ENCODE measurements at regions not wholly inside any gene's neighbourhood (a gene's known extent, or its start where the extent isn't known, plus 50 kb on each side); places are given as distances from the start of the nearest gene placed in this dataset.

GRCh38 chr12:16716928-16717327, 111.0 kb upstream of the LMO3 start:
- no peak for TF ChIP-seq POLR2A (IDR thresholded peaks at IDR 0.05; ENCODE audit: low read depth, low read length)
- TF ChIP-seq TAF1 (IDR thresholded peaks at IDR 0.05; ENCODE audit: low read depth, low read length), result no peak
